Esophagus muscularis mucosa (tissue), 3 donors: ENCODE measurements at regions not wholly inside any gene's neighbourhood (a gene's known extent, or its start where the extent isn't known, plus 50 kb on each side); places are given as distances from the start of the nearest gene placed in this dataset.

Source experiments
- CTCF ChIP-seq, 3 experiments: fragments of 200-600 bp in 2 of 3; fragments of 450-650 bp in 1 of 3; sonication (generic) in 2 of 3; IDR thresholded peaks; one replicate each; pipeline ENCODE4 v1.5.1; 2017 to 2019; ENCODE audit warnings: antibody characterized with exemption in 3 of 3, mild to moderate bottlenecking in 2 of 3, moderate library complexity in 1 of 3
- POLR2A ChIP-seq: fragments of 450-650 bp; IDR thresholded peaks from one replicate; pipeline ENCODE4 v1.6.1; 2017; ENCODE audit warnings: antibody characterized with exemption, moderate library complexity, mild to moderate bottlenecking, low read depth

GRCh38 chr3:158925828-158926494 is 124.1 kb downstream of the MFSD1 start:
- TF ChIP-seq CTCF (IDR thresholded peaks at IDR 0.05) (no peak), POLR2A (no peak)
